KOPT-K1 (cell line): ENCODE measurements at regions not wholly inside any gene's neighbourhood (a gene's known extent, or its start where the extent isn't known, plus 50 kb on each side); places are given as distances from the start of the nearest gene placed in this dataset.

Experiments
- H3K27ac ChIP-seq: fragments of 200-600 bp; sonication (generic); 2 replicates; pipeline ENCODE4 v1.5.1; 2016; ENCODE audit warnings: antibody characterized with exemption, mild to moderate bottlenecking, low read depth, low read length; ENCODE audit not compliant: poor library complexity, severe bottlenecking
- H3K36me3 ChIP-seq: fragments of 200-600 bp; sonication (generic); 2 replicates; pipeline ENCODE4 v1.5.1; 2017; ENCODE audit warnings: antibody characterized with exemption, mild to moderate bottlenecking, low read length, moderate library complexity; ENCODE audit not compliant: insufficient read depth
- H3K9me3 ChIP-seq: fragments of 200-600 bp; sonication (generic); 2 replicates; pipeline ENCODE4 v1.5.1; 2017; ENCODE audit warnings: antibody characterized with exemption, low read length, mild to moderate bottlenecking; ENCODE audit not compliant: insufficient read depth, poor library complexity, severe bottlenecking

DNA sequence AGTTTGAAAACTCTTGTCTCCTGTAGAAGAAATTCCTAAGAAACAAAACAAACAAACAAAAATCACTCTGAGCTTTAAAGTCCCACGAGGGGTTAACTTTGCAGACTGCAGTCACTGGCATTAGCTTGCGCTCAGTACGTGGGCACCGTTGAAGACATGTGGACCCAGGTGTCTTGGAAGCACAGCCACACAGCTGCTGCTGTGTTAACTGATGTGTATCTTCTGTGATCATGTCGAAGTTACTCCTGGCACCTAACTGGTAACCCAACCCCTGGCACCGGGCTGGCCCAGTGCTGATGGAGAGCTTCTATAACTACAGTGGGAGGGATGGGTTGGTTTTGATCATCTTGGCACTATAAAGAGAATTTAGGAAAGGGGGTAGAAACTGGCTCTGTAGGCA is 51.6 kb upstream of the FHL2 start:
- H3K27ac ChIP-seq = no peak overlapping the region
- no peaks in the 10 kb centered on the region for H3K9me3 ChIP-seq
- H3K36me3 ChIP-seq = no peaks in the 10 kb centered on the region

DNA sequence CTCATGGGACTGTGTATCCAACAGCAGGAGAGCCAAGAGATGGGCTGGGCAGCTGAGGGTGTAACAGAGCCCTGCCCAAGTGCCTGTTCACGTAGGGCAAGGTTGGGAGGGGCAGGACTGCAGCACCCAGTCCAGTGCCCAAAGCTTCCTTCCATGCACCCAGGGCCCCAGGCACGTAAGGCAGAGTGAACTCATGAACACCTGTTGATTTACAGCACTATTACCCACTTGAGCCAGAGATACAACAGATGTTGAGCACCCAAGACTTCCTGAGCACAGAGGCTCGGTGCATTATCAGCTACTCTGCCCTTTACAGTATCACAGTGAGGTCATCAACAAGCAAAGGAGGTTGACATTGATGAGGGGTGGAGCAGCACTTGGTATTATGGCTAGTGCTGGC is 50.2 kb upstream of the FHL2 start:
- Histone ChIP-seq H3K36me3 (no peaks in the 10 kb centered on the region), H3K9me3 (no peaks in the 10 kb centered on the region), H3K27ac (no peak overlapping the region)
